IPS-NIHi7 (cell line): ENCODE measurements at regions not wholly inside any gene's neighbourhood (a gene's known extent, or its start where the extent isn't known, plus 50 kb on each side); places are given as distances from the start of the nearest gene placed in this dataset.

Experiments used
- DNase-seq: peaks from one replicate; pipeline ENCODE4 v3.0.0; 2012; ENCODE audit warnings: mixed read lengths; ENCODE audit errors: extremely low spot score

GRCh38 chr6:144820270-144820669 lies 535.1 kb downstream of the UTRN start:
- DNase-seq: no peak

GRCh38 chr6:144823131-144823530 lies 538.0 kb downstream of the UTRN start:
- no peak for DNase-seq

GRCh38 chr6:144824018-144824417 lies 538.9 kb downstream of the UTRN start:
- DNase-seq: no peak

- no peak for DNase-seq
These were observed 549.4 kb downstream of the UTRN start for GRCh38 chr6:144834426-144835038.

GRCh38 chr6:144835322-144835973 lies 550.3 kb downstream of the UTRN start:
- no peak for DNase-seq

GRCh38 chr6:144840619-144841018 lies 555.5 kb downstream of the UTRN start:
- DNase-seq: no peak

GRCh38 chr6:144843701-144844100 lies 558.6 kb downstream of the UTRN start:
- DNase-seq: no peak

GRCh38 chr6:144844596-144844995 lies 559.5 kb downstream of the UTRN start:
- no peak for DNase-seq

GRCh38 chr6:144845186-144845585 lies 560.1 kb downstream of the UTRN start:
- DNase-seq: no peak

GRCh38 chr6:144847916-144848315 lies 562.8 kb downstream of the UTRN start:
- DNase-seq: peak; percentile 15

GRCh38 chr6:144849920-144850319 lies 564.8 kb downstream of the UTRN start:
- DNase-seq: no peak

GRCh38 chr6:144853603-144854002 lies 568.5 kb downstream of the UTRN start:
- no peak for DNase-seq

GRCh38 chr6:144854654-144855053 lies 569.5 kb downstream of the UTRN start:
- DNase-seq: no peak

- DNase-seq: no peak
These were observed 570.2 kb downstream of the UTRN start for GRCh38 chr6:144855375-144855774.

- no peak for DNase-seq
These were observed 570.8 kb downstream of the UTRN start for GRCh38 chr6:144855812-144856531.

GRCh38 chr6:144856622-144857021 lies 571.5 kb downstream of the UTRN start:
- no peak for DNase-seq

GRCh38 chr6:144857086-144857485 lies 572.0 kb downstream of the UTRN start:
- DNase-seq: no peak

- DNase-seq: no peak
These were observed 577.6 kb downstream of the UTRN start for GRCh38 chr6:144862769-144863168.

GRCh38 chr6:144867761-144868160 lies 582.6 kb downstream of the UTRN start:
- no peak for DNase-seq

- DNase-seq: no peak
These were observed 585.6 kb downstream of the UTRN start for GRCh38 chr6:144870782-144871181.

GRCh38 chr6:144873623-144874378 lies 588.7 kb downstream of the UTRN start:
- no peak for DNase-seq

GRCh38 chr6:144876689-144877088 lies 591.6 kb downstream of the UTRN start:
- DNase-seq: no peak
